GM10266 (cell line): ENCODE measurements at regions not wholly inside any gene's neighbourhood (a gene's known extent, or its start where the extent isn't known, plus 50 kb on each side); places are given as distances from the start of the nearest gene placed in this dataset.

Experiments
- DNase-seq: peaks from one replicate; pipeline ENCODE4 v3.0.0; 2012; ENCODE audit errors: extremely low spot score
- TF ChIP-seq, protein P1 (sequence below): IDR thresholded peaks from 2 replicates; pipeline ENCODE4 v1.5.1; 2012; ENCODE audit warnings: mild to moderate bottlenecking, low read depth; ENCODE audit not compliant: control insufficient read depth, insufficient read depth; ENCODE audit errors: missing control alignments

DNA sequence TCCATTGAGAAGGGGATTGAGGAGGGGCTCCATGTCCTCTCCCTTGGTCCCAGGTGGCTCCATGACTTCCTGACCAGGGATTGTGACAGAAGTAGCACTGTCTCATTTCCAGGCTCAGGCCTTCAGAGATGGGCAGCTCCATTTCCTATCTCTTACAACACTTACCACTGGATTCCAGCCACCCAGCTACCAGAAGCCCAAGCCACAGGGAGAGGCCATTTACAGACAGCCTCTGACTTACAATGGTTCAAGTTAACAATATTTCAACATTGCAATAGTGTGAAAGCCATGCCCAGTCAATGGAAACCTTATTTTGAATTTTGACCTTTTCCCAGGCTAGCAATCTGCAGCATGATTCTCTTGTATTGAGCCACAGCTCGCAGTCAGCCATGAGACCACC, 164.9 kb upstream of the AGAP1 start:
- no peak for DNase-seq
- TF ChIP-seq, protein P1, sequence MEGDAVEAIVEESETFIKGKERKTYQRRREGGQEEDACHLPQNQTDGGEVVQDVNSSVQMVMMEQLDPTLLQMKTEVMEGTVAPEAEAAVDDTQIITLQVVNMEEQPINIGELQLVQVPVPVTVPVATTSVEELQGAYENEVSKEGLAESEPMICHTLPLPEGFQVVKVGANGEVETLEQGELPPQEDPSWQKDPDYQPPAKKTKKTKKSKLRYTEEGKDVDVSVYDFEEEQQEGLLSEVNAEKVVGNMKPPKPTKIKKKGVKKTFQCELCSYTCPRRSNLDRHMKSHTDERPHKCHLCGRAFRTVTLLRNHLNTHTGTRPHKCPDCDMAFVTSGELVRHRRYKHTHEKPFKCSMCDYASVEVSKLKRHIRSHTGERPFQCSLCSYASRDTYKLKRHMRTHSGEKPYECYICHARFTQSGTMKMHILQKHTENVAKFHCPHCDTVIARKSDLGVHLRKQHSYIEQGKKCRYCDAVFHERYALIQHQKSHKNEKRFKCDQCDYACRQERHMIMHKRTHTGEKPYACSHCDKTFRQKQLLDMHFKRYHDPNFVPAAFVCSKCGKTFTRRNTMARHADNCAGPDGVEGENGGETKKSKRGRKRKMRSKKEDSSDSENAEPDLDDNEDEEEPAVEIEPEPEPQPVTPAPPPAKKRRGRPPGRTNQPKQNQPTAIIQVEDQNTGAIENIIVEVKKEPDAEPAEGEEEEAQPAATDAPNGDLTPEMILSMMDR = no peak

DNA sequence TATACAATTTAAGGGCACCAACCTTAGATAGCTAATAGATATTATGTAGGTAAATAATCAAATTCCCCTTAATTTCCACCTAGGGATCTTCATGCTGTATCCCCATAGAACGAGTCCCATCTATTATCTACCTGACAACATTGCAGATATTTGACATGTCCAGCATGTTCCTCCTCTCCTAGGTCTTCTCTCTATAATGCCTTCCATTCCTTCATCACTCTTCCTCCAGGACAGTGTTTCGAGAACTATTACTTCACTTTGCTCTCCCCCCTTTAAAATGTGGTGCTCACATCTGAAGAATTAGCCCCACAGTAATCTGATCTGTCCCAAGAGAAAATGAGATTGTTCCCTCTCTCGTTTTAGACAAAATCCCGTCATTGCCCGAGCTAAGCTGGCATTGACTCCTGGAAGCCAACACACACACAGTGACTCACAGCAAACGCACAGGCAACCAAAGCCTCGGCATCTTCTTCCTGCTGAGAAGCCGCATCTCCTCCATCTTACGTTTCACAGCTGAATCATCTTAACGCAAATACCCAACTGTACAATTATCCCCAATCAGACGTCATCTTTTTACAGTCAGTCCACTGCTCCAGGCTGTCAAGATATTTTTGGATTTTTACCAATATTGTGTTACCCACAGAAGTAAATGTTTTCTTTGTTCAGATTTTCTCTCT, 162.9 kb upstream of the AGAP1 start:
- DNase-seq = no peak
- TF ChIP-seq, protein P1 = no peak

DNA sequence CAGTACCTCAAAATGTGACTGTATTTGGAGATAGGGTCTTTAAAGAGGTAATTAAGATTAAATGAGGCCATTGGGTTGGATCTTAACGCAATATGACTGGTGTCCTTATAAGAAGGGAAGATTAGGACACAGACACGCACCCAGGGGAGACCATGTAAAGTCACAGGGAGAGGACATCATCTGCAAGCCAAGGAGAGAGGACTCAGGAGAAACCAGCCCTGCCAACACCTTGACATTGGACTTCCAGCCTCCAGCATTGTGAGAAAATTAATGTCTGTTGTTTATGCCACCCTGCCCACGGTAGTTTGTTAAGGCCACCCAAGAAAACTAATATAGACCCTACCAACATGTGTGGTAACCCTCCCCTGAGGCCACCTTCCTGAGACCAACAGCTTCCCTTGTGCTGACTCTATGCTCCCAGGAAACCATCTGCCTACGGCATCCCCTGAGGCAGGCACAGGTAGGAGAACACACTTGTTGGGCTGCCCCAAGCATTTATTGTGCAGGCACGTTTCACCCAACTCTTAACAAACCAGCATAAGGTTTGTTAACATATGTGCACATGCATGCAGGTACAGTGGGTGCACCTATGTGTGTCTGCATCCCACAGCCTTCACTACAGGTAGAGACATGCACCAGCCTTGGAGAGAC, 161.5 kb upstream of the AGAP1 start:
- DNase-seq = no peak
- TF ChIP-seq, protein P1 = no peak

DNA sequence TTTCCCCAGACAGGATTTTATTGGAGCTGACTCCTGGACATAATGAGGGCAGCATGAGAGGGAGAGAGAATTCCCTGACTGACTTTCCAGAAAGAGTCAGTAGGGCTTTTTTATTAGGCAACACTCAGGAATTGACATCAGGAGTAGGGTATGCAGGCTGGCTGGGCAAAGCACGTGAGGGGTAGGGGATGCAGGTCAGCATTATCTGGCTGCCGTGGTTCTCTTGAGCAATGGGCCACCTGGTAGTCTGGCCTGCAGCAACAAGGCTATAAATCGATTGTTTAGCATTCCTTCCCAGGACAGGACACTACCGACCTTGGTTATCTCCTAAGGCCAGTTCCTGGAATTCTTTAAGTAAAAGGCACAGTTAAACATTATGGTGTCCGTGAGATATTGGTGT, 160.8 kb upstream of the AGAP1 start:
- DNase-seq = no peak
- TF ChIP-seq, protein P1 = no peak

DNA sequence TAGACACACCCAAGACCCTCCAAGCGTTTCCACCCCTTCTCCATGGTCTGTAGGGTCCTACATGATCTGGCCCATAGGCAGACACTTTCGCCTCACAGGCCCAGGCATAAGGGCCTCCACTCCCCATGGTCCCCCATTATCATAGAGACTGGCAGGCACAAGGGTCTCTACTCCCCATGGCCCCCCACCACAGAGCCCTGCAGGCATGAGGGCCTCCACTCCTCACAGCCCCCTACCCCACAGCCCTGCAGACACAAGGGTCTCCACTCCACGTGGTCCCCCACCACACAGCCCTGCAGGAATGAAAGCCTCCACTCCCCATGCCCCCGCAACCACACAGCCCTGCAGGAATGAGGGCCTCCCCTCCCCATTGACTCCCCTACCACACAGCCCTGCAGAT, 159.7 kb upstream of the AGAP1 start:
- DNase-seq = no peak
- TF ChIP-seq, protein P1 = no peak

DNA sequence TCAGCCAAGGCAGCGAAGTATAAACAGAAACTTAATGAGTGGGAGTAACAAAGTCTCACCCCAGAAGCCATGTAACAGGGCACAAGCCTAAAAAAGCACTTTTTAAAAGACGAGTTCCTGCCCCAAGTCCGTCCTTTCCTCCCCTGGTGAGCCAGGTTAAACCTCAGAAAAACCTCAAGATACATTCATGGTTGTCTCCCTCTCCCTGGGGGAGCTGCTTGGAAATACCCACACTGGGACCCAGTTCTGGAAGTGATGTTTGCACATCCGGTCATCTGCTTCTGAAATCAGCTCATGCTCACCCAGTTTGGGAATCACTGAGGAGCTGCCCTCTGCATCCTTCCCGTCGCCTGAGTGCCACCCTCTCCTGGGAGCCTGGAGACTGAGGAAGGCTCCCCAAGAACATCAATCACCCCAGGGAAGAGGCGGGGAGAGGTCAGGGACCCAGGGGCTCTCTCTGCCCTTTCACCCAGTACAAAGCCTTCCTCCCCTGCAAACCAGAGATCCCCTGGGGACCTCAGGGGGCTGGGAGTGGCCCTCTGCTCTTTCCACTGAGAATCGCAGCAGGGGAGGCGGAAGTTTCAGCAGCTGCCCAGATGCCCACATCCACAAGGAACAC, 150.6 kb upstream of the AGAP1 start:
- TF ChIP-seq, protein P1 = no peak
- DNase-seq = no peak

DNA sequence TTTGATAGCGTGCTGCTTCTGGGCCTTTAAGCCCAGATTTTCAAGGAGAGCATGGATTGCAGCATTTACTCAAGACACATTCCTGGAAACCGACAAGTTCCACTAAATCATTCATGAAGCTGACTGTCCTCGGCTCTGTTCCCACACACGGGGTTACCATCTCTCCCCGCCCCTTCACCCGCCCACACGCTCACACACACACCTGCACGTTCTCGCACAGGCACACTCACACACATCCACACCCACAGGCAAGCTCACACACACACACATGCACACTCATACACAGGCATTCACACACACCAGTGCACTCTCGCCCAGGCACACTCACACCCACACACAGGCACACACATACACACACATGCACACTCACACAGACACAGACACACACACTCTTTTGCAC, 150.0 kb upstream of the AGAP1 start:
- no peak for DNase-seq
- TF ChIP-seq, protein P1 = no peak
